Activated CD4-positive, CD25-positive, alpha-beta regulatory T cell treated with anti-CD3 and anti-CD28 coated beads, Interleukin-2, amount 50 U/mL, for 16 hours (primary cell): ENCODE measurements at regions not wholly inside any gene's neighbourhood (a gene's known extent, or its start where the extent isn't known, plus 50 kb on each side); places are given as distances from the start of the nearest gene placed in this dataset.

Experiments
- DNase-seq: peaks from one replicate; pipeline ENCODE4 v3.0.0-alpha.2; 2020; ENCODE audit warnings: low read depth, low spot score

- no peak for DNase-seq
Measured at GRCh38 chr11:15692739-15693138, 578.0 kb downstream of the INSC start.

- DNase-seq, result no peak
Measured at GRCh38 chr11:15695096-15695721, 580.5 kb downstream of the INSC start.

- no peak for DNase-seq
Measured at GRCh38 chr11:15696069-15696468, 581.3 kb downstream of the INSC start.

GRCh38 chr11:15697437-15698236, 582.9 kb downstream of the INSC start:
- DNase-seq, result no peak

GRCh38 chr11:15698855-15699254, 584.1 kb downstream of the INSC start:
- DNase-seq, result no peak

- no peak for DNase-seq
Measured at GRCh38 chr11:15699978-15700377, 585.3 kb downstream of the INSC start.

- DNase-seq, result no peak
Measured at GRCh38 chr11:15700456-15700855, 585.7 kb downstream of the INSC start.

- DNase-seq, result no peak
Measured at GRCh38 chr11:15704064-15704463, 589.3 kb downstream of the INSC start.

- no peak for DNase-seq
Measured at GRCh38 chr11:15704556-15704955, 589.8 kb downstream of the INSC start.

GRCh38 chr11:15705891-15706290, 591.2 kb downstream of the INSC start:
- no peak for DNase-seq

- DNase-seq, result no peak
Measured at GRCh38 chr11:15707194-15707593, 592.5 kb downstream of the INSC start.

GRCh38 chr11:15707971-15708370, 593.2 kb downstream of the INSC start:
- no peak for DNase-seq

- DNase-seq, result no peak
Measured at GRCh38 chr11:15710580-15711275, 596.0 kb downstream of the INSC start.

- no peak for DNase-seq
Measured at GRCh38 chr11:15711311-15711710, 596.6 kb downstream of the INSC start.

GRCh38 chr11:15714641-15715399, 600.1 kb downstream of the INSC start:
- no peak for DNase-seq

GRCh38 chr11:15716550-15716949, 601.8 kb downstream of the INSC start:
- no peak for DNase-seq

GRCh38 chr11:15720460-15720859, 605.7 kb downstream of the INSC start:
- DNase-seq, result no peak

GRCh38 chr11:15723966-15724365, 609.2 kb downstream of the INSC start:
- DNase-seq, result no peak

- no peak for DNase-seq
Measured at GRCh38 chr11:15724601-15725000, 609.9 kb downstream of the INSC start.

GRCh38 chr11:15725246-15725645, 610.5 kb downstream of the INSC start:
- no peak for DNase-seq

- no peak for DNase-seq
Measured at GRCh38 chr11:15726221-15726746, 611.6 kb downstream of the INSC start.
